VCaP (cell line): ENCODE measurements at regions not wholly inside any gene's neighbourhood (a gene's known extent, or its start where the extent isn't known, plus 50 kb on each side); places are given as distances from the start of the nearest gene placed in this dataset.

Experiments used
- H3K27ac ChIP-seq: fragments of 450-650 bp; 2 replicates; pipeline ENCODE4 v1.5.1; 2017
- TF ChIP-seq, protein P1 (sequence below): fragments of 450-650 bp; conservative IDR thresholded peaks from 2 replicates; pipeline ENCODE4 v1.5.1; 2017; ENCODE audit warnings: mild to moderate bottlenecking, moderate library complexity

DNA sequence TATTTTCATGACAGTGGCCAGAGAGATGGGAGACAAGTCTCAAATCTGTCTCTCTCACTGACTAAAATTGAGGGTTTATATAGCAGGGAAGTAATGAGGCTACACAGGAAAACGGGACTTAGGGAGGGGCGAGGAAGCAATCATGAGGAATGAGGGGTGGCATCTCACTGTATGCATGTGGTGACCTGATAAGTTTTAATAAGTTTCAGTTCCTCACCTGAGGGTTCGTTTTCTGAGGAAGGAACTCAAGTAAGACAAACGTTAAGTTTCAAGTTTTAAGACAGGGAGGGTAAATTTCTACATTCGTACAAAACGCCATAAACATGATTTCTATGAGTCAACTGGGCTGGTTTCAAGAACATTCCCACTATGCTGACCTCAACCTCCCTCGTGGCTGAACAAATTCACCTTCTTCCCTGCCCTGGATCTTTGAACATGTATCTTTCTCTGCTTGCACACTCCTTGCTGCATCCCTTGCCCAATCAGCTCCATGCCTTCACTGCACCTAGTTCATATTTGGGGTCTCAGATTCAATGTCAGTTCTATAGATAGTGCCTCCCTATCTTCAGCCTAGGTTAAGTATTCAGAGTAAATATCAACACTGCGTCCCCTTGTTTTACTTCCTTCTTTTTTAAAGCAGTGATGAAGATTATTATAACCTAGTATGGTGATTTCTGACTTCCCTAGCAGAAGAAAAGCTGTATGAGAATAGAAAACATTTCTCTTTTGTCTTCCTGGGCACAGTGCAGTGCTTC, 53.3 kb upstream of the CNTNAP5 start:
- no peak overlapping the region for H3K27ac ChIP-seq
- TF ChIP-seq, protein P1, sequence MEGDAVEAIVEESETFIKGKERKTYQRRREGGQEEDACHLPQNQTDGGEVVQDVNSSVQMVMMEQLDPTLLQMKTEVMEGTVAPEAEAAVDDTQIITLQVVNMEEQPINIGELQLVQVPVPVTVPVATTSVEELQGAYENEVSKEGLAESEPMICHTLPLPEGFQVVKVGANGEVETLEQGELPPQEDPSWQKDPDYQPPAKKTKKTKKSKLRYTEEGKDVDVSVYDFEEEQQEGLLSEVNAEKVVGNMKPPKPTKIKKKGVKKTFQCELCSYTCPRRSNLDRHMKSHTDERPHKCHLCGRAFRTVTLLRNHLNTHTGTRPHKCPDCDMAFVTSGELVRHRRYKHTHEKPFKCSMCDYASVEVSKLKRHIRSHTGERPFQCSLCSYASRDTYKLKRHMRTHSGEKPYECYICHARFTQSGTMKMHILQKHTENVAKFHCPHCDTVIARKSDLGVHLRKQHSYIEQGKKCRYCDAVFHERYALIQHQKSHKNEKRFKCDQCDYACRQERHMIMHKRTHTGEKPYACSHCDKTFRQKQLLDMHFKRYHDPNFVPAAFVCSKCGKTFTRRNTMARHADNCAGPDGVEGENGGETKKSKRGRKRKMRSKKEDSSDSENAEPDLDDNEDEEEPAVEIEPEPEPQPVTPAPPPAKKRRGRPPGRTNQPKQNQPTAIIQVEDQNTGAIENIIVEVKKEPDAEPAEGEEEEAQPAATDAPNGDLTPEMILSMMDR = no peak
